ENCODE measurements at regions not wholly inside any gene's neighbourhood (a gene's known extent, or its start where the extent isn't known, plus 50 kb on each side); places are given as distances from the start of the nearest gene placed in this dataset.
A peak's percentile ranks its signal among the peaks of the same experiment; 100 is the strongest.
"Not testable (repeated sequence)": the region's sequence is repeated elsewhere in the genome, so short reads cannot be mapped to it uniquely, and the experiment has no call there.

- DNase-seq (ENCODE audit: low spot score); in situ Hi-C loops (cut with HindIII; ENCODE audit: low sequenced_read_pairs): not testable (repeated sequence)
Measured at GRCh38 chr17:77533697-77534096, 392.9 kb downstream of the SEC14L1 start.

GRCh38 chr17:77534137-77534536 is 393.4 kb downstream of the SEC14L1 start:
- no peak for DNase-seq (ENCODE audit: low spot score)
- in situ Hi-C loops (cut with HindIII; ENCODE audit: low sequenced_read_pairs): no loop called here

- in situ Hi-C loops (cut with HindIII; ENCODE audit: low sequenced_read_pairs): no loop called here
- DNase-seq (ENCODE audit: low spot score): no peak
Measured at GRCh38 chr17:77535435-77535834, 394.7 kb downstream of the SEC14L1 start.

GRCh38 chr17:77535892-77536291 is 395.1 kb downstream of the SEC14L1 start:
- DNase-seq (ENCODE audit: low spot score): no peak
- in situ Hi-C loops (cut with HindIII; ENCODE audit: low sequenced_read_pairs): no loop called here

GRCh38 chr17:77537566-77537965 is 396.8 kb downstream of the SEC14L1 start:
- no peak for DNase-seq (ENCODE audit: low spot score)
- in situ Hi-C loops (cut with HindIII; ENCODE audit: low sequenced_read_pairs): no loop called here

- in situ Hi-C loops (cut with HindIII; ENCODE audit: low sequenced_read_pairs): no loop called here
- DNase-seq (ENCODE audit: low spot score): no peak
Measured at GRCh38 chr17:77540531-77540930, 399.8 kb downstream of the SEC14L1 start.

GRCh38 chr17:77540975-77541374 is 400.2 kb downstream of the SEC14L1 start:
- in situ Hi-C loops (cut with HindIII; ENCODE audit: low sequenced_read_pairs): no loop called here
- no peak for DNase-seq (ENCODE audit: low spot score)

- no peak for DNase-seq (ENCODE audit: low spot score)
- in situ Hi-C loops (cut with HindIII; ENCODE audit: low sequenced_read_pairs): no loop called here
Measured at GRCh38 chr17:77542011-77542410, 401.2 kb downstream of the SEC14L1 start.

- in situ Hi-C loops (cut with HindIII; ENCODE audit: low sequenced_read_pairs): no loop called here
- DNase-seq (ENCODE audit: low spot score): peak; percentile 95
Measured at GRCh38 chr17:77542551-77543490, 402.1 kb downstream of the SEC14L1 start.

- in situ Hi-C loops (cut with HindIII; ENCODE audit: low sequenced_read_pairs): no loop called here
- peak; percentile 12 for DNase-seq (ENCODE audit: low spot score)
Measured at GRCh38 chr17:77543801-77544200, 403.0 kb downstream of the SEC14L1 start.

GRCh38 chr17:77544347-77545110 is 403.8 kb downstream of the SEC14L1 start:
- no peak for DNase-seq (ENCODE audit: low spot score)
- in situ Hi-C loops (cut with HindIII; ENCODE audit: low sequenced_read_pairs): no loop called here

GRCh38 chr17:77546772-77547241 is 406.0 kb downstream of the SEC14L1 start:
- in situ Hi-C loops (cut with HindIII; ENCODE audit: low sequenced_read_pairs): no loop called here

GRCh38 chr17:77548967-77549366 is 408.2 kb downstream of the SEC14L1 start:
- DNase-seq (ENCODE audit: low spot score): no peak
- in situ Hi-C loops (cut with HindIII; ENCODE audit: low sequenced_read_pairs): no loop called here

More at GRCh38 chr17:77546772-77547241, 406.0 kb downstream of the SEC14L1 start:
- no peak for DNase-seq (ENCODE audit: low spot score)

GRCh38 chr17:77549726-77550366 is 408.7 kb upstream of the TNRC6C start:
- no peak for DNase-seq (ENCODE audit: low spot score)
- in situ Hi-C loops (cut with HindIII; ENCODE audit: low sequenced_read_pairs): no loop called here

GRCh38 chr17:77553459-77554066 is 404.9 kb upstream of the TNRC6C start:
- no peak for DNase-seq (ENCODE audit: low spot score)
- in situ Hi-C loops (cut with HindIII; ENCODE audit: low sequenced_read_pairs): no loop called here

GRCh38 chr17:77555121-77555591 is 403.3 kb upstream of the TNRC6C start:
- in situ Hi-C loops (cut with HindIII; ENCODE audit: low sequenced_read_pairs): no loop called here

GRCh38 chr17:77555741-77556291 is 402.7 kb upstream of the TNRC6C start:
- in situ Hi-C loops (cut with HindIII; ENCODE audit: low sequenced_read_pairs): no loop called here

More at GRCh38 chr17:77555121-77555591, 403.3 kb upstream of the TNRC6C start:
- no peak for DNase-seq (ENCODE audit: low spot score)

GRCh38 chr17:77556383-77557061 is 402.0 kb upstream of the TNRC6C start:
- in situ Hi-C loops (cut with HindIII; ENCODE audit: low sequenced_read_pairs): no loop called here
- peak; percentile 40 for DNase-seq (ENCODE audit: low spot score)

More at GRCh38 chr17:77555741-77556291, 402.7 kb upstream of the TNRC6C start:
- peak; percentile 93 for DNase-seq (ENCODE audit: low spot score)

All from G401 (cell line).